ENCODE measurements at regions not wholly inside any gene's neighbourhood (a gene's known extent, or its start where the extent isn't known, plus 50 kb on each side); places are given as distances from the start of the nearest gene placed in this dataset.

GRCh38 chr7:17159500-17160037, 138.9 kb upstream of the AHR start:
- H3K4me3 Mint-ChIP-seq (ENCODE audit: unreplicated experiment): no peak overlapping the region
- ChIA-PET POLR2A (no interaction called here), CTCF (interaction anchor here (0.6 to 1.2 kb wide), 3 partner anchors 9 to 104 kb away, joined by 3 read pairs; no protein-coding TSS in a partner anchor)
- H3K36me3 Mint-ChIP-seq (ENCODE audit: insufficient read depth, unreplicated experiment): no peaks in the 10 kb centered on the region
- H3K4me1 Mint-ChIP-seq (ENCODE audit: insufficient read depth, unreplicated experiment): no peaks in the 10 kb centered on the region
- no TSS peak for BruUV-seq (replicated peaks)
- no peak for TF ChIP-seq CTCF (IDR thresholded peaks at IDR 0.05; ENCODE audit: unreplicated experiment)
- H3K9me3 Mint-ChIP-seq (ENCODE audit: unreplicated experiment): no peaks in the 10 kb centered on the region
- no peaks in the 10 kb centered on the region for H3K27me3 Mint-ChIP-seq (ENCODE audit: insufficient read depth, unreplicated experiment)
- H3K27ac Mint-ChIP-seq (ENCODE audit: low read depth, unreplicated experiment): no peak overlapping the region
- no peak for DNase-seq (ENCODE audit: unreplicated experiment)
- intact Hi-C loops (cut with micrococcal nuclease): loop anchor here (2.0 kb wide), 1 partner anchor 177 kb away; no protein-coding TSS in a partner anchor

GRCh38 chr7:17166824-17167379, 131.6 kb upstream of the AHR start:
- H3K27ac Mint-ChIP-seq (ENCODE audit: low read depth, unreplicated experiment): no peak overlapping the region
- intact Hi-C loops (cut with micrococcal nuclease): no loop called here
- no peak for DNase-seq (ENCODE audit: unreplicated experiment)
- no peak overlapping the region for H3K4me3 Mint-ChIP-seq (ENCODE audit: unreplicated experiment)
- H3K27me3 Mint-ChIP-seq (ENCODE audit: insufficient read depth, unreplicated experiment): no peaks in the 10 kb centered on the region
- H3K9me3 Mint-ChIP-seq (ENCODE audit: unreplicated experiment): no peaks in the 10 kb centered on the region
- ChIA-PET POLR2A (no interaction called here), CTCF (interaction anchor here (0.6 kb wide), 1 partner anchor 1131 kb away, joined by 3 read pairs; no protein-coding TSS in a partner anchor)
- no peaks in the 10 kb centered on the region for H3K4me1 Mint-ChIP-seq (ENCODE audit: insufficient read depth, unreplicated experiment)
- no peaks in the 10 kb centered on the region for H3K36me3 Mint-ChIP-seq (ENCODE audit: insufficient read depth, unreplicated experiment)
- BruUV-seq (replicated peaks): no TSS peak
- no peak for TF ChIP-seq CTCF (IDR thresholded peaks at IDR 0.05; ENCODE audit: unreplicated experiment)

GRCh38 chr7:17168416-17168815, 130.0 kb upstream of the AHR start:
- no peaks in the 10 kb centered on the region for H3K9me3 Mint-ChIP-seq (ENCODE audit: unreplicated experiment)
- no peaks in the 10 kb centered on the region for H3K4me1 Mint-ChIP-seq (ENCODE audit: insufficient read depth, unreplicated experiment)
- intact Hi-C loops (cut with micrococcal nuclease): no loop called here
- H3K4me3 Mint-ChIP-seq (ENCODE audit: unreplicated experiment): no peak overlapping the region
- H3K27me3 Mint-ChIP-seq (ENCODE audit: insufficient read depth, unreplicated experiment): no peaks in the 10 kb centered on the region
- POLR2A ChIA-PET: interaction anchor here (1.1 kb wide), 1 partner anchor 72 kb away, joined by 3 read pairs; no protein-coding TSS in a partner anchor
- no peak for TF ChIP-seq CTCF (IDR thresholded peaks at IDR 0.05; ENCODE audit: unreplicated experiment)
- BruUV-seq (replicated peaks): no TSS peak
- DNase-seq (ENCODE audit: unreplicated experiment): no peak
- H3K36me3 Mint-ChIP-seq (ENCODE audit: insufficient read depth, unreplicated experiment): no peaks in the 10 kb centered on the region
- CTCF ChIA-PET: no interaction called here
- no peak overlapping the region for H3K27ac Mint-ChIP-seq (ENCODE audit: low read depth, unreplicated experiment)

- DNase-seq (ENCODE audit: unreplicated experiment): no peak
- no peaks in the 10 kb centered on the region for H3K36me3 Mint-ChIP-seq (ENCODE audit: insufficient read depth, unreplicated experiment)
- intact Hi-C loops (cut with micrococcal nuclease): no loop called here
- no peak overlapping the region for H3K4me3 Mint-ChIP-seq (ENCODE audit: unreplicated experiment)
- TF ChIP-seq CTCF (IDR thresholded peaks at IDR 0.05; ENCODE audit: unreplicated experiment): no peak
- no peaks in the 10 kb centered on the region for H3K4me1 Mint-ChIP-seq (ENCODE audit: insufficient read depth, unreplicated experiment)
- H3K27ac Mint-ChIP-seq (ENCODE audit: low read depth, unreplicated experiment): no peak overlapping the region
- no TSS peak for BruUV-seq (replicated peaks)
- ChIA-PET CTCF (no interaction called here), POLR2A (no interaction called here)
- no peaks in the 10 kb centered on the region for H3K27me3 Mint-ChIP-seq (ENCODE audit: insufficient read depth, unreplicated experiment)
- no peaks in the 10 kb centered on the region for H3K9me3 Mint-ChIP-seq (ENCODE audit: unreplicated experiment)
Observed at GRCh38 chr7:17171427-17171826, 127.0 kb upstream of the AHR start.
